ENCODE measurements at regions not wholly inside any gene's neighbourhood (a gene's known extent, or its start where the extent isn't known, plus 50 kb on each side); places are given as distances from the start of the nearest gene placed in this dataset.

- no peak for TF ChIP-seq CTCF (IDR thresholded peaks at IDR 0.05; ENCODE audit: control insufficient read depth, insufficient read depth, low read depth, low read length, missing control alignments)
- no peak overlapping the region for H3K4me3 ChIP-seq (ENCODE audit: control insufficient read depth, low read depth, low read length)
- DNase-seq (ENCODE audit: low read depth) = no peak
These were observed 366.9 kb upstream of the SPRED2 start for GRCh38 chr2:65799141-65799854.

GRCh38 chr2:65798641-65799040 is 366.2 kb upstream of the SPRED2 start:
- DNase-seq (ENCODE audit: low read depth) = no peak
- no peak for TF ChIP-seq CTCF (IDR thresholded peaks at IDR 0.05; ENCODE audit: control insufficient read depth, insufficient read depth, low read depth, low read length, missing control alignments)
- H3K4me3 ChIP-seq (ENCODE audit: control insufficient read depth, low read depth, low read length) = no peak overlapping the region

DNA sequence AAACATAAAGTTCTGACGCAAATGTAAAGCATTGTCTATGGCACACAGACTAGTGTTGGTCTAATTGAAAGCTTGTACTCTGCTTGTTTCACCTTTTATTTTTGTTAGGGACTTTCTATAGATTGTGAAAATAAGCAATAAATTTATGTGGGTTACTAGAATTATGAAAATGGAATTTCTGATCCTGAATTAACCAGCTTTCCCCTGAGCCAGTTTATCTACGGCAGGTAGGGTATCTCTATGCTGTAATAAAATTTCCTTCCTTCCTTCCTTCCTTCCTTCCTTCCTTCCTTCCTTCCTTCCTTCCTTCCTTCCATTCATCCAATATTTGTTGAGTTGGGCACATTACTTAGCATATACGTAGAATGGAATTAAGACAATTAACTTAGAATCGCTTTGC is 362.6 kb upstream of the SPRED2 start:
- no peak overlapping the region for H3K4me3 ChIP-seq (ENCODE audit: control insufficient read depth, low read depth, low read length)
- DNase-seq (ENCODE audit: low read depth) = no peak
- no peak for TF ChIP-seq CTCF (IDR thresholded peaks at IDR 0.05; ENCODE audit: control insufficient read depth, insufficient read depth, low read depth, low read length, missing control alignments)

- no peak for DNase-seq (ENCODE audit: low read depth)
- H3K4me3 ChIP-seq (ENCODE audit: control insufficient read depth, low read depth, low read length) = no peak overlapping the region
- no peak for TF ChIP-seq CTCF (IDR thresholded peaks at IDR 0.05; ENCODE audit: control insufficient read depth, insufficient read depth, low read depth, low read length, missing control alignments)
These were observed 359.1 kb upstream of the SPRED2 start for GRCh38 chr2:65791404-65791975.

DNA sequence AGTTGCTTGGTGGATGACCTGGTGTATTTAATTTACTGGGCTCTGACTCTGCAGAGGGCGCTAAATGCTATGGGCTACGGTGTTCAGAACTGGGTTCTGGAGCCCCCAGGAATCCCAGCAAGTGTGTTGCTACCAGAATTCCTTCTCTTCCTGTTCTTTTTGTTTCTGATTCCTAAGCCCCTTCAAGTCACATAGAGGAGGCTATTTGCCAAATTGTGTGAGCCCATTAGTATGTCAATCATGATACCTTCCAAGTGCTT is 358.2 kb upstream of the SPRED2 start:
- no peak for TF ChIP-seq CTCF (IDR thresholded peaks at IDR 0.05; ENCODE audit: control insufficient read depth, insufficient read depth, low read depth, low read length, missing control alignments)
- DNase-seq (ENCODE audit: low read depth) = no peak
- H3K4me3 ChIP-seq (ENCODE audit: control insufficient read depth, low read depth, low read length) = no peak overlapping the region

- DNase-seq (ENCODE audit: low read depth) = no peak
- TF ChIP-seq CTCF (IDR thresholded peaks at IDR 0.05; ENCODE audit: control insufficient read depth, insufficient read depth, low read depth, low read length, missing control alignments) = no peak
- H3K4me3 ChIP-seq (ENCODE audit: control insufficient read depth, low read depth, low read length) = no peak overlapping the region
These were observed 357.7 kb upstream of the SPRED2 start for GRCh38 chr2:65789923-65790675.
